ENCODE measurements at regions not wholly inside any gene's neighbourhood (a gene's known extent, or its start where the extent isn't known, plus 50 kb on each side); places are given as distances from the start of the nearest gene placed in this dataset.

DNA sequence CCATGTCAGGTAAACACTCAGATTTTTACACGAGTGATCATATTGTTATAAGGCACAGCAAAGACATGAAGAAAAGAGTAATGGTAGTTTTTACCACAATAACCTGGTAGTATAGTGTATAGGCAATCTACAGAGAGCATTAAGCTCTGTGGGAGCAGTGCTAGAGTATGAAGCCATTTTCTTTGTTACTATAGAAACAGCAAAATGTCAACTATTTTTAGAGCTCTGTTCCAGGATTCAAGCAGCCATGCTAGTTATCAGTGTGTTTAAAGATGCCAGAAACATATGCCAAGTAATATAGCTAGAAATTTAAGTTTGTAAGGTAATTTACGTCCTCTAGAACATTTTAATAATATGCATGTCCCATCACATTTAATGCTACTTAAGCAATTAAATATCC, 77.6 kb upstream of the RGS18 start:
- Histone ChIP-seq H3K4me1 (ENCODE audit: control insufficient read depth, insufficient read depth, low read length) (no peaks in the 10 kb centered on the region), H3K4me3 (ENCODE audit: low read length) (no peak overlapping the region), H3K9me3 (ENCODE audit: control insufficient read depth, low read length) (no peaks in the 10 kb centered on the region), H3K27me3 (ENCODE audit: control insufficient read depth, insufficient read depth) (no peaks in the 10 kb centered on the region), H3K27ac (ENCODE audit: low read length) (no peak overlapping the region)
- intact Hi-C loops (cut with DNase I), result no loop called here
- ATAC-seq (peak in 1 of 2 donors; percentile 16), DNase-seq (no peak)
- WGBS, result 46% methylated on average over 2 of the region's 2 CpGs

DNA sequence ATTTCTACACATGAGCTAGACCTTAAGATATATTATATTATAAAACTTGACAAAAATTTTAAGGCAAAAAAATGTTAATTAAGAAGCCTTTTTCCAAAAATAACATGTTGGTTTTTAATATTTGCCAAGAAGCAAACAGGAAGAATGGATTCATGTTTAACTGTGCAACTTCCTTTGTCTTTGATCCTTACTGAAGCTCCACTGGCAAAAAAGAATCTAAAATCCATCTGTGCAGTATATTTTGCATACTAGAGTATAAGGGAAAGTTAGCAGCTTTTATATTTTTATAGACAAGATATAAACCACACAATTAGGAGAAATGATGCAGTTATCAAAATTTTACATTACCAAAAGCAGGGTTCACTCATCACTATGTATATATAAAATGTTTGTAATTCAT, 76.9 kb upstream of the RGS18 start:
- intact Hi-C loops (cut with DNase I), result no loop called here
- Histone ChIP-seq H3K27ac (ENCODE audit: low read length) (no peak overlapping the region), H3K4me3 (ENCODE audit: low read length) (no peak overlapping the region), H3K27me3 (ENCODE audit: control insufficient read depth, insufficient read depth) (no peaks in the 10 kb centered on the region), H3K9me3 (ENCODE audit: control insufficient read depth, low read length) (no peaks in the 10 kb centered on the region), H3K4me1 (ENCODE audit: control insufficient read depth, insufficient read depth, low read length) (no peaks in the 10 kb centered on the region)
- no peak for ATAC-seq
- no peak for DNase-seq

- 91% methylated on average over 1 of the region's 1 CpG for WGBS
- intact Hi-C loops (cut with DNase I), result no loop called here
Measured at GRCh38 chr1:192086644-192087043, 71.6 kb upstream of the RGS18 start.

DNA sequence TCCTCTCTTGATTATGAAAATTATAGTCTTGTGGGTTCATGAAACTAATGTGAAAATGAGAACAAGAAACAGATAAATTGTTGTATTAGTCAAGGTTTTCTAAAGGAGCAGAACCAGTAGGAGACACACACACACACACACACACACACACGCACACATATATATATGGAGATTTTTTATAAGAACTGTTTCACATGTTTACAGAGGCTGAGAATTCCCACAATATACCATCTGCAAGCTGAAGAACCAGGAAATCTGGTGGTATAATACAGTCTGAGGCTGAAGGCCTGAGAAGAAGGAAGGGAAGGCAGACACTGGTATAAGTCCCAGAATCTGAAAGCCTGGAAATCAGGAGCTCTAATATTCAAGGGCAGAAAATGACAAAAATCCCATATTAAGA, 70.9 kb upstream of the RGS18 start:
- Histone ChIP-seq H3K4me3 (ENCODE audit: low read length) (no peak overlapping the region), H3K27ac (ENCODE audit: low read length) (no peak overlapping the region), H3K27me3 (ENCODE audit: control insufficient read depth, insufficient read depth) (no peaks in the 10 kb centered on the region), H3K9me3 (ENCODE audit: control insufficient read depth, low read length) (no peaks in the 10 kb centered on the region), H3K4me1 (ENCODE audit: control insufficient read depth, insufficient read depth, low read length) (no peaks in the 10 kb centered on the region)
- 68% methylated on average over 1 of the region's 1 CpG for WGBS
- ATAC-seq, result no peak
- DNase-seq, result no peak
- intact Hi-C loops (cut with DNase I), result no loop called here

More at GRCh38 chr1:192086644-192087043, 71.6 kb upstream of the RGS18 start:
- Histone ChIP-seq H3K4me1 (ENCODE audit: control insufficient read depth, insufficient read depth, low read length) (no peaks in the 10 kb centered on the region), H3K4me3 (ENCODE audit: low read length) (no peak overlapping the region), H3K9me3 (ENCODE audit: control insufficient read depth, low read length) (no peaks in the 10 kb centered on the region), H3K27me3 (ENCODE audit: control insufficient read depth, insufficient read depth) (no peaks in the 10 kb centered on the region), H3K27ac (ENCODE audit: low read length) (no peak overlapping the region)
- no peak for DNase-seq
- ATAC-seq, result no peak

GRCh38 chr1:192088496-192088895, 69.8 kb upstream of the RGS18 start:
- Histone ChIP-seq H3K4me1 (ENCODE audit: control insufficient read depth, insufficient read depth, low read length) (no peaks in the 10 kb centered on the region), H3K27me3 (ENCODE audit: control insufficient read depth, insufficient read depth) (no peaks in the 10 kb centered on the region), H3K4me3 (ENCODE audit: low read length) (no peak overlapping the region), H3K27ac (ENCODE audit: low read length) (no peak overlapping the region), H3K9me3 (ENCODE audit: control insufficient read depth, low read length) (no peaks in the 10 kb centered on the region)
- ATAC-seq, result no peak
- WGBS, result 51% methylated on average over 2 of the region's 2 CpGs
- DNase-seq, result no peak
- intact Hi-C loops (cut with DNase I), result no loop called here

DNA sequence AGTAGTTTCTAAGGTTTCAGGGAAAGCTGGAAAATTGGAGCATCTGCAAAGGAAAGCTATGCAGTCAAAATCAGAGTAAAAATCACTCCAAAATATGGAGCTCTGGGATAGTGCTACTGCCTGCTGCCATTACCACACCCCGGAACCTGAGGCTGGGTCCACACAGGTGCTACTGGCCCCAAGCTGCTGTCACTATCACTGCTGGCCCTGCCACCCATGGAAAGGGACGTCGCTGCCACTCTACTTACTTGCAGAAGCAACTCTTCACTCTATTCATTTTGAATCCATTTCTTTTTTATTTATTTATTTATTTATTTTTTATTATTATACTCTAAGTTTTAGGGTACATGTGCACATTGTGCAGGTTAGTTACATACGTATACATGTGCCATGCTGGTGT, 60.3 kb upstream of the RGS18 start:
- ATAC-seq (no peak), DNase-seq (no peak)
- Histone ChIP-seq H3K9me3 (ENCODE audit: control insufficient read depth, low read length) (no peaks in the 10 kb centered on the region), H3K4me1 (ENCODE audit: control insufficient read depth, insufficient read depth, low read length) (no peaks in the 10 kb centered on the region), H3K27ac (ENCODE audit: low read length) (no peak overlapping the region), H3K4me3 (ENCODE audit: low read length) (no peak overlapping the region), H3K27me3 (ENCODE audit: control insufficient read depth, insufficient read depth) (no peaks in the 10 kb centered on the region)
- intact Hi-C loops (cut with DNase I), result no loop called here
- 98% methylated on average over 4 of the region's 4 CpGs for WGBS

DNA sequence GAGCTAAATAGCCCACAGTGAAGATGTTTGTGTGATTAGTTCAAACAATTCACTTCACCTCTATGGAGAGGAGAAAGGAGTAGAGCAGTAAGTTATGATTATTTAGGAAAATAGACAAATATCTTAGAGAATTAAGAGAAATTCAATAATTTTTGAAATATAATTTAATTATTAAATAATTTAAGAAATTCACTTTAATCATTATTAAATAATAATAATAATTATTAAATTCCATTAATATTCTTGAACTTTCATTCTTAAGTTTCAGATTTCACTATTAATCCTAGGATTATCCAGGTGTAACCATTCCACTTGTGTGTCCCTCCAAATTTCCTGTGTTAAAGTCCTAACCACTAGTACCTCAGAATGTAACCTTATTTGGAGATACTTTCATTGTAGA, 58.9 kb upstream of the RGS18 start:
- ATAC-seq, result no peak
- Histone ChIP-seq H3K4me3 (ENCODE audit: low read length) (no peak overlapping the region), H3K27me3 (ENCODE audit: control insufficient read depth, insufficient read depth) (no peaks in the 10 kb centered on the region), H3K4me1 (ENCODE audit: control insufficient read depth, insufficient read depth, low read length) (no peaks in the 10 kb centered on the region), H3K9me3 (ENCODE audit: control insufficient read depth, low read length) (no peaks in the 10 kb centered on the region), H3K27ac (ENCODE audit: low read length) (no peak overlapping the region)
- DNase-seq, result no peak
- intact Hi-C loops (cut with DNase I), result no loop called here

GRCh38 chr1:192100686-192101468, 57.4 kb upstream of the RGS18 start:
- intact Hi-C loops (cut with DNase I), result no loop called here
- DNase-seq (no peak), ATAC-seq (no peak)
- H3K4me3 ChIP-seq (ENCODE audit: low read length), result no peak overlapping the region
- no peaks in the 10 kb centered on the region for H3K4me1 ChIP-seq (ENCODE audit: control insufficient read depth, insufficient read depth, low read length)
- WGBS, result 70% methylated on average over 6 of the region's 6 CpGs
- no peaks in the 10 kb centered on the region for H3K27me3 ChIP-seq (ENCODE audit: control insufficient read depth, insufficient read depth)
- no peak overlapping the region for H3K27ac ChIP-seq (ENCODE audit: low read length)
- H3K9me3 ChIP-seq (ENCODE audit: control insufficient read depth, low read length), result no peaks in the 10 kb centered on the region

DNA sequence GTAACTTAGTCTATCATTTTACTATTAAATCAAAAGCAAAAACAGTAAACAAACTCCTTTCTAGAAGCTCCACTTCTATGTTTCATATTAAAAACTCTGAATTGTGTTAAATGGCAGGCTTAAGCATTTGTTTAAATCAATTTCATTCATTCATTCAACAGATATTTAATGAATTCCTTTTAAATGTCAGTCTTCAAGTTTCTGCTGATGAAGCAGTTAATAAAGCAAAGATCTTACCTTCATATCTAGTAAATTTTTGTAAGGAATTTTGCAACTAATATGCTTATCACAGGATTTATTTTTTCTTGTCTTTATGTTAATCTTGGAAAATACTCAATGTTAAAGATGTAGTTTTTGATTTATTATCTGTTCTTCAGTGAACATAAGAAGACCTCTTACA, 54.1 kb upstream of the RGS18 start:
- H3K27me3 ChIP-seq (ENCODE audit: control insufficient read depth, insufficient read depth), result no peaks in the 10 kb centered on the region
- no peaks in the 10 kb centered on the region for H3K4me1 ChIP-seq (ENCODE audit: control insufficient read depth, insufficient read depth, low read length)
- intact Hi-C loops (cut with DNase I), result no loop called here
- H3K27ac ChIP-seq (ENCODE audit: low read length), result no peak overlapping the region
- DNase-seq, result no peak
- no peak overlapping the region for H3K4me3 ChIP-seq (ENCODE audit: low read length)
- no peak for ATAC-seq
- H3K9me3 ChIP-seq (ENCODE audit: control insufficient read depth, low read length), result no peaks in the 10 kb centered on the region

- DNase-seq (no peak), ATAC-seq (no peak)
- Histone ChIP-seq H3K27me3 (ENCODE audit: control insufficient read depth, insufficient read depth) (no peaks in the 10 kb centered on the region), H3K4me3 (ENCODE audit: low read length) (no peak overlapping the region), H3K4me1 (ENCODE audit: control insufficient read depth, insufficient read depth, low read length) (no peaks in the 10 kb centered on the region), H3K27ac (ENCODE audit: low read length) (no peak overlapping the region), H3K9me3 (ENCODE audit: control insufficient read depth, low read length) (no peaks in the 10 kb centered on the region)
- 60% methylated on average over 1 of the region's 1 CpG for WGBS
- intact Hi-C loops (cut with DNase I), result no loop called here
Measured at GRCh38 chr1:192104852-192105251, 53.4 kb upstream of the RGS18 start.

DNA sequence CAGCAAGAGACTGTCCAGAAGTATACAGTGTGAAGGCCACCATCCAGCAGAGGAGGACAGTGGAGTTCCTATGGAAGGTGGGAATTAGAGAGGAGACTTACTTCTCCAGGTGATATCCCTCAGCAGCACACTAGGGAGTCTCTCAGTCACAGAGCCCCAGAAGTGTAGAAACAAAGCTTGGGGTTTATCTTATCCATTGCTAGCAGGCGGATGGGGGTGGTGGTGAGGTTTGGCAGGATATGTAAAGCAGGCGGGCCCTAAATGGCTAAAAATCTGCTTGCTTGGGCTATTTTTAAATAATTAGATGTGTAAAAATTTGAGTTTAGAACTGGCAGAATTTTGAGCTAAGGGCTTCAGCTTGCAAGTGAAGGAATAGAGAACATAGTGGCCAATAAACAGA, 50.1 kb upstream of the RGS18 start:
- DNase-seq (no peak), ATAC-seq (no peak)
- no peak overlapping the region for H3K27ac ChIP-seq (ENCODE audit: low read length)
- no peaks in the 10 kb centered on the region for H3K27me3 ChIP-seq (ENCODE audit: control insufficient read depth, insufficient read depth)
- intact Hi-C loops (cut with DNase I), result no loop called here
- no peaks in the 10 kb centered on the region for H3K9me3 ChIP-seq (ENCODE audit: control insufficient read depth, low read length)
- no peak overlapping the region for H3K4me3 ChIP-seq (ENCODE audit: low read length)
- H3K4me1 ChIP-seq (ENCODE audit: control insufficient read depth, insufficient read depth, low read length), result no peaks in the 10 kb centered on the region
- 52% methylated on average over 2 of the region's 2 CpGs for WGBS

Measured in right cardiac atrium (tissue), 5 donors.